Endothelial cell of umbilical vein (primary cell): ENCODE measurements at regions not wholly inside any gene's neighbourhood (a gene's known extent, or its start where the extent isn't known, plus 50 kb on each side); places are given as distances from the start of the nearest gene placed in this dataset.

Experiments used
- BruUV-seq: library from RNA; stranded (reverse); fragments of 400-500 nt; replicated peaks from 2 replicates; lab custom pipeline; 2021; lab: Mats Ljungman, UMichigan
- CTCF ChIA-PET: fragments of 300-600, 350-600 bp; sonication (Branson Sonifier 250); formaldehyde crosslinking; loops from one replicate; lab custom pipeline; 2021; ENCODE audit warnings: antibody characterized with exemption, inconsistent platforms; lab: Charles Lee
- POLR2A ChIA-PET: fragments of 300-600, 350-600 bp; sonication (Branson Sonifier 250); formaldehyde crosslinking; loops from one replicate; lab custom pipeline; 2021; ENCODE audit warnings: antibody characterized with exemption, inconsistent platforms; lab: Charles Lee
- DNase-seq: peaks from one replicate; pipeline ENCODE4 v3.0.0-alpha.2; 2011; ENCODE audit warnings: low read depth, low spot score
- FAIRE-seq: peaks from 2 replicates; lab custom pipeline; 2011; peaks lifted over from hg19 to GRCh38; lab: Jason Lieb, UNC
- H2AFZ ChIP-seq: 2 replicates; pipeline ENCODE4 v1.6.0; 2012; ENCODE audit warnings: low read depth, low read length, control low read depth, inconsistent platforms
- H3K27ac ChIP-seq: 2 replicates; pipeline ENCODE4 v1.5.1; 2011; ENCODE audit warnings: low read depth, mild to moderate bottlenecking, control low read depth, low read length, moderate library complexity; ENCODE audit not compliant: insufficient read depth
- H3K27me3 ChIP-seq, 2 experiments: 2 replicates each; pipeline versions ENCODE4 v1.6.0 to v1.6.1; 2011; ENCODE audit warnings: low read length in 2 of 2, mixed read lengths in 1 of 2; ENCODE audit not compliant: control insufficient read depth in 2 of 2, insufficient read depth in 2 of 2
- H3K36me3 ChIP-seq, 2 experiments: 2 replicates in 1 of 2; 3 replicates in 1 of 2; pipeline ENCODE4 v1.5.1; 2011; ENCODE audit warnings: low read length in 2 of 2, mild to moderate bottlenecking in 1 of 2, moderate library complexity in 1 of 2; ENCODE audit not compliant: control insufficient read depth in 2 of 2, insufficient read depth in 2 of 2; ENCODE audit errors: extremely low read depth in 1 of 2
- H3K4me1 ChIP-seq: 3 replicates; pipeline ENCODE4 v1.5.1; 2011; ENCODE audit warnings: mild to moderate bottlenecking, low read length; ENCODE audit not compliant: control insufficient read depth, insufficient read depth; ENCODE audit errors: extremely low read depth
- H3K4me2 ChIP-seq: 2 replicates; pipeline ENCODE4 v1.6.1; 2011; ENCODE audit warnings: low read length, control low read depth, mixed read lengths; ENCODE audit not compliant: insufficient read depth
- H3K4me3 ChIP-seq, 3 experiments: fragments of 200-600 bp in 1 of 3; sonication (generic), shearing (Covaris generic) in 1 of 3; replicated peaks in 1 of 3; 2 replicates each; pipeline ENCODE4 v1.5.1; 2011 to 2016; ENCODE audit warnings: control low read depth in 3 of 3, low read length in 3 of 3, mild to moderate bottlenecking in 2 of 3, inconsistent platforms in 1 of 3, low read depth in 1 of 3, moderate library complexity in 1 of 3; ENCODE audit not compliant: insufficient read depth in 1 of 3
- H3K79me2 ChIP-seq: 2 replicates; pipeline ENCODE4 v1.6.0; 2012; ENCODE audit warnings: low read length, inconsistent platforms; ENCODE audit not compliant: control insufficient read depth, insufficient read depth
- H3K9ac ChIP-seq: replicated peaks from 2 replicates; pipeline ENCODE3; 2011; ENCODE audit warnings: low read length, control low read depth; ENCODE audit not compliant: insufficient read depth; ENCODE audit errors: extremely low read depth
- H3K9me1 ChIP-seq: replicated peaks from 3 replicates; pipeline ENCODE4 v1.6.0; 2011; ENCODE audit warnings: mild to moderate bottlenecking, low read length; ENCODE audit not compliant: control insufficient read depth, insufficient read depth; ENCODE audit errors: extremely low read depth
- H3K9me3 ChIP-seq: replicated peaks from 2 replicates; pipeline ENCODE4 v1.5.1; 2012; ENCODE audit warnings: low read length, inconsistent platforms; ENCODE audit not compliant: control insufficient read depth, insufficient read depth
- H4K20me1 ChIP-seq: replicated peaks from 2 replicates; pipeline ENCODE3; 2011; ENCODE audit warnings: mild to moderate bottlenecking, low read length; ENCODE audit not compliant: control insufficient read depth, insufficient read depth; ENCODE audit errors: extremely low read depth
- CTCF ChIP-seq, 2 donors: IDR thresholded peaks; 1 replicate in 1 of 2; 2 replicates in 1 of 2; pipeline ENCODE4 v1.5.1; 2011; ENCODE audit warnings: low read length in 2 of 2, mild to moderate bottlenecking in 2 of 2, moderate library complexity in 2 of 2, control low read depth in 1 of 2, inconsistent platforms in 1 of 2, low read depth in 1 of 2; ENCODE audit not compliant: insufficient read depth in 1 of 2; ENCODE audit errors: extremely low read depth in 1 of 2
- EZH2 ChIP-seq: IDR thresholded peaks from 2 replicates; pipeline ENCODE4 v1.6.1; 2012; ENCODE audit warnings: borderline replicate concordance, low read depth, mild to moderate bottlenecking, moderate library complexity, low read length, inconsistent platforms; ENCODE audit not compliant: severe bottlenecking
- FOS ChIP-seq: IDR thresholded peaks from 2 replicates; pipeline ENCODE4 v1.6.1; 2011; ENCODE audit warnings: mild to moderate bottlenecking, low read length, moderate library complexity, borderline replicate concordance; ENCODE audit not compliant: insufficient read depth
- GATA2 ChIP-seq: IDR thresholded peaks from 2 replicates; pipeline ENCODE4 v1.7.0; 2011; ENCODE audit warnings: low read depth, mild to moderate bottlenecking, moderate library complexity, mixed read lengths, low read length; ENCODE audit not compliant: insufficient read length, insufficient read depth
- JUN ChIP-seq: IDR thresholded peaks from 2 replicates; pipeline ENCODE4 v1.6.1; 2011; ENCODE audit warnings: borderline replicate concordance, low read depth; ENCODE audit not compliant: insufficient read length, insufficient read depth
- MAX ChIP-seq: IDR thresholded peaks from 2 replicates; pipeline ENCODE4 v1.6.1; 2011; ENCODE audit not compliant: insufficient read depth, insufficient read length
- MYC ChIP-seq: IDR thresholded peaks from one replicate; pipeline ENCODE4 v1.6.1; 2011; ENCODE audit warnings: mild to moderate bottlenecking, low read depth, low read length
- POLR2A ChIP-seq: IDR thresholded peaks from 2 replicates; pipeline ENCODE4 v1.6.1; 2012; ENCODE audit warnings: low read depth, mild to moderate bottlenecking, control low read depth, low read length
- POLR2AphosphoS5 ChIP-seq: IDR thresholded peaks from 2 replicates; pipeline ENCODE4 v1.6.1; 2012; ENCODE audit warnings: low read depth, mild to moderate bottlenecking, control low read depth, low read length, moderate library complexity; ENCODE audit not compliant: insufficient read depth
- dilution Hi-C: fragments of 300-500 bp; cut with MboI; formaldehyde crosslinking; loops from one replicate; pipeline ENCODE4 v1.15.0; 2019; ENCODE audit warnings: low sequenced_read_pairs; ENCODE audit not compliant: extremely low pct_ligation_motif_present
- intact Hi-C: fragments of 100-400 bp; cut with micrococcal nuclease; formaldehyde crosslinking; loops from one replicate; pipeline ENCODE4 v1.10.0; 2022

DNA sequence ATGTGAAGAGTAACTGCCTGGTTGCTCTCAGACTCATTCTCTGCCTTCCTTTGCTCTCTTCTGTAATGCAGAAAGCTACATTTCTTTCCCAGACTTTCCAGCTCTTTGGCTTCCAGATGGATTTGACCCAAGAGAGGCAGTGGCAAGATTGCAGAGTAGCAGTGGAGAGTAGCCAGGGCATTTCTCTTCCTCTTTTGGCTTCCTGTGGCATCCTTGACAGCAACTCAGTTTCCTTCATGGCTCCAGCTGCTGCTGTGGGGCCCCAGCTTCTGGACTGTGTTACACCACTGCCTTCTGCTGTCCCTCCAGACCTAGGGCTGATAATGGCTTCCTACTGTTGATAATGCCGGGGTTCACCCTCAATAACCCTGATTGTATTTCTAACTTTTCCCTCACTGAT lies 469.4 kb upstream of the SPRED2 start:
- H3K79me2 ChIP-seq = no peaks in the 10 kb centered on the region
- H3K27me3 ChIP-seq = no peaks in the 10 kb centered on the region
- no peaks in the 10 kb centered on the region for H4K20me1 ChIP-seq
- DNase-seq (no peak), FAIRE-seq (no peak)
- CTCF ChIA-PET = no interaction called here
- no peak overlapping the region for H3K27ac ChIP-seq
- H3K9me3 ChIP-seq = no peaks in the 10 kb centered on the region
- no peak overlapping the region for H2AFZ ChIP-seq
- H3K9ac ChIP-seq = no peak overlapping the region
- BruUV-seq = no TSS peak
- POLR2A ChIA-PET = no interaction called here
- H3K4me1 ChIP-seq = no peaks in the 10 kb centered on the region
- no peaks in the 10 kb centered on the region for H3K36me3 ChIP-seq
- TF ChIP-seq GATA2 (no peak), POLR2AphosphoS5 (no peak), MAX (no peak), CTCF (IDR thresholded peaks at IDR 0.05; ENCODE audit: extremely low read depth in 1 of 2, insufficient read depth in 1 of 2, low read depth in 1 of 2, low read length in 2 of 2) (no peak), POLR2A (no peak), MYC (no peak), FOS (no peak), EZH2 (no peak), JUN (no peak)
- intact Hi-C loops = no loop called here
- no peak overlapping the region for H3K4me2 ChIP-seq
- dilution Hi-C loops = no loop called here
- no peaks in the 10 kb centered on the region for H3K9me1 ChIP-seq
- H3K4me3 ChIP-seq = no peak overlapping the region
